GM18951 (cell line): ENCODE measurements at regions not wholly inside any gene's neighbourhood (a gene's known extent, or its start where the extent isn't known, plus 50 kb on each side); places are given as distances from the start of the nearest gene placed in this dataset.

ENCODE experiments used
- POLR2A ChIP-seq: IDR thresholded peaks from 4 replicates; pipeline ENCODE4 v1.6.1; 2011; ENCODE audit warnings: mild to moderate bottlenecking; ENCODE audit not compliant: insufficient read length, insufficient read depth; ENCODE audit errors: extremely low read depth
- in situ Hi-C: fragments of 300-500 bp; cut with MboI; formaldehyde crosslinking; loops from one replicate; pipeline ENCODE4 v1.12.0; 2022; ENCODE audit warnings: low sequenced_read_pairs, mixed read lengths, inconsistent platforms; ENCODE audit not compliant: unreplicated experiment

GRCh38 chr21:17454315-17455027 is 58.4 kb upstream of the CXADR start:
- TF ChIP-seq POLR2A: no peak

GRCh38 chr21:17455028-17455353 is 57.9 kb upstream of the CXADR start:
- in situ Hi-C loops: no loop called here
- no peak for TF ChIP-seq POLR2A

More at GRCh38 chr21:17454315-17455027, 58.4 kb upstream of the CXADR start:
- in situ Hi-C loops: no loop called here

- in situ Hi-C loops: no loop called here
- TF ChIP-seq POLR2A: no peak
Measured at GRCh38 chr21:17455451-17455850, 57.4 kb upstream of the CXADR start.

- in situ Hi-C loops: no loop called here
- no peak for TF ChIP-seq POLR2A
Measured at GRCh38 chr21:17458279-17458678, 54.6 kb upstream of the CXADR start.

GRCh38 chr21:17460094-17460493 is 52.7 kb upstream of the CXADR start:
- TF ChIP-seq POLR2A: no peak
- in situ Hi-C loops: no loop called here

GRCh38 chr21:17461014-17461413 is 51.8 kb upstream of the CXADR start:
- TF ChIP-seq POLR2A: no peak
- in situ Hi-C loops: no loop called here

GRCh38 chr21:17461582-17461981 is 51.3 kb upstream of the CXADR start:
- in situ Hi-C loops: no loop called here
- no peak for TF ChIP-seq POLR2A

GRCh38 chr21:17462276-17462981 is 50.4 kb upstream of the CXADR start:
- in situ Hi-C loops: no loop called here
- TF ChIP-seq POLR2A: no peak
